Upper lobe of left lung (tissue), 6 donors: ENCODE measurements at regions not wholly inside any gene's neighbourhood (a gene's known extent, or its start where the extent isn't known, plus 50 kb on each side); places are given as distances from the start of the nearest gene placed in this dataset.

Experiments used
- ATAC-seq, 2 donors: fragments of 200-7000 bp; cut with Tn5 transposase; one replicate each; pipeline ENCODE4 v1.9.1; 2022; ENCODE audit warnings: mild to moderate bottlenecking in 2 of 2, moderate library complexity in 2 of 2; ENCODE audit not compliant: low FRiP score in 2 of 2
- DNase-seq, 2 donors: peaks; one replicate each; pipeline ENCODE4 v3.0.0-alpha.2; 2019 to 2020
- H3K27ac ChIP-seq, 4 donors: fragments of 200-600 bp; sonication (generic); one replicate each; pipeline ENCODE4 v1.5.1; 2016 to 2019
- H3K27me3 ChIP-seq, 4 donors: fragments of 200-600 bp; sonication (generic); one replicate each; pipeline ENCODE4 v1.5.1; 2017 to 2019
- H3K36me3 ChIP-seq, 4 donors: fragments of 200-600 bp; sonication (generic); one replicate each; pipeline ENCODE4 v1.5.1; 2016 to 2019
- H3K4me1 ChIP-seq, 4 donors: fragments of 200-600 bp; sonication (generic); one replicate each; pipeline ENCODE4 v1.5.1; 2018 to 2019
- H3K4me3 ChIP-seq, 4 donors: fragments of 200-600 bp; sonication (generic); one replicate each; pipeline ENCODE4 v1.5.1; 2017 to 2019; ENCODE audit warnings: mild to moderate bottlenecking in 2 of 4, moderate library complexity in 1 of 4
- H3K9me3 ChIP-seq, 4 donors: fragments of 200-600 bp; sonication (generic); one replicate each; pipeline ENCODE4 v1.5.1; 2018 to 2019
- EP300 ChIP-seq, 4 donors: sonication (generic); formaldehyde crosslinking; IDR thresholded peaks; one replicate each; pipeline ENCODE4 v1.5.1; 2017; ENCODE audit warnings: antibody characterized with exemption in 4 of 4, control low read depth in 2 of 4
- POLR2A ChIP-seq, 4 donors: fragments of 450-650 bp; IDR thresholded peaks; one replicate each; pipeline ENCODE4 v1.5.1; 2016 to 2017; ENCODE audit warnings: antibody characterized with exemption in 4 of 4, mild to moderate bottlenecking in 2 of 4
- POLR2AphosphoS5 ChIP-seq, 2 donors: sonication (generic); formaldehyde crosslinking; IDR thresholded peaks; one replicate each; pipeline ENCODE4 v1.5.1; 2017; ENCODE audit warnings: antibody characterized with exemption in 2 of 2
- WGBS, 2 donors: methylation state at CpG; one replicate each; pipeline ENCODE4 v1.1.5; 2017 to 2018; 5-methylcytosine and 5-hydroxymethylcytosine counted together
- TF ChIP-seq, protein P1 (sequence below), 6 experiments: fragments of 450-650 bp in 4 of 6; fragments of 200-600 bp in 2 of 6; sonication (generic) in 2 of 6; IDR thresholded peaks; one replicate each; pipeline ENCODE4 v1.5.1; 2016 to 2019; ENCODE audit warnings: antibody characterized with exemption in 6 of 6
- donor health status: DM: no; HTN: no; CAD: no; lungs with moderate emphysema.
- donor health status: DM: no; HTN: yes; CAD: no; lungs with severe emphysema.

DNA sequence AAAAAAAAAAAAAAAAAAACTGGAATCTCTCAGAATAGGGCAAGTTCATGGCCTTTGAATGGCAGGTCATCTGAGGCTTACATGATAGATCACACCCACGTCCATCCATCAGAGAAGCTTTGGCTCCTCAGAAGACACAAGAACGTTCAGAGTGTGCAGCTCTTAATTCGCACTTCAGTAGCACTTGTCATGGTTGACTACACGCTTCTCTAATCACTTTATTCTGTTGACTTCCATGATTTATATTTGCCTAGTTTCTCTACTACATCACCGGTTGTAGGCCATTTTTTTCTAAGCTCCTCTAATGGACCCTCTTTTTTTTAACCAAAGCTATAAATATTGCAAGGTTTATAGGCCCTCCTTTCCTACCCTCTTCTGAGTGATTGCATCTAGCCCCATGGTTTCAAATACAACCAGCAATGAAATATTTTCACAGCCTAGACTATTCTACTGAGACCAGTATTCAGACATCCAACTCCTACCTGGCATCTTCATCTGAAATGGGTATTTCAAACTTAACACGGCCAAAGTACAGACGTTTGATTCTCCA is 305.4 kb upstream of the CELF2 start:
- TF ChIP-seq POLR2A (IDR thresholded peaks at IDR 0.05) = no peak
- TF ChIP-seq POLR2AphosphoS5 (IDR thresholded peaks at IDR 0.05) = no peak
- TF ChIP-seq, protein P1, sequence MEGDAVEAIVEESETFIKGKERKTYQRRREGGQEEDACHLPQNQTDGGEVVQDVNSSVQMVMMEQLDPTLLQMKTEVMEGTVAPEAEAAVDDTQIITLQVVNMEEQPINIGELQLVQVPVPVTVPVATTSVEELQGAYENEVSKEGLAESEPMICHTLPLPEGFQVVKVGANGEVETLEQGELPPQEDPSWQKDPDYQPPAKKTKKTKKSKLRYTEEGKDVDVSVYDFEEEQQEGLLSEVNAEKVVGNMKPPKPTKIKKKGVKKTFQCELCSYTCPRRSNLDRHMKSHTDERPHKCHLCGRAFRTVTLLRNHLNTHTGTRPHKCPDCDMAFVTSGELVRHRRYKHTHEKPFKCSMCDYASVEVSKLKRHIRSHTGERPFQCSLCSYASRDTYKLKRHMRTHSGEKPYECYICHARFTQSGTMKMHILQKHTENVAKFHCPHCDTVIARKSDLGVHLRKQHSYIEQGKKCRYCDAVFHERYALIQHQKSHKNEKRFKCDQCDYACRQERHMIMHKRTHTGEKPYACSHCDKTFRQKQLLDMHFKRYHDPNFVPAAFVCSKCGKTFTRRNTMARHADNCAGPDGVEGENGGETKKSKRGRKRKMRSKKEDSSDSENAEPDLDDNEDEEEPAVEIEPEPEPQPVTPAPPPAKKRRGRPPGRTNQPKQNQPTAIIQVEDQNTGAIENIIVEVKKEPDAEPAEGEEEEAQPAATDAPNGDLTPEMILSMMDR (IDR thresholded peaks at IDR 0.05) = no peak
- TF ChIP-seq EP300 (IDR thresholded peaks at IDR 0.05) = no peak
- no peak overlapping the region for H3K27ac ChIP-seq
- 84 to 87% methylated on average over 7 of the region's 7 CpGs for WGBS, 2 donors

DNA sequence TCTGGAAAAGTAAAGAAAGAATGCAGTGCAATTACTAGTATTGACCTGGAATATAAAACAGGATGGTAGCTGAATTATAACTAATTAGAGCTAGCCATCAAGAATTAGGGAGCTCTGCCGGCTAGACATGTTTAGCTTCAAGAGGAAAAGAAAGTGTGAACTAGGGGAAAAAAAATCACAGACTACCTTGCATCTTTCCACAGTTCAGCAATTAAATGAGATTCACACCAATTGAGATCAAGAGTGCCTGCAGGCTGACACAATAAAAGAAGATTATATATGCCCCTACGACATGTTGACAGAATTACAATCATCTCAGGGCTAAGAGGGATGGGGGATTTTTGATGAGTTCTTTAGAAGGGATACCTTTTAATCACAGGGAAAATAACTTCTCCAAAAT is 303.3 kb upstream of the CELF2 start:
- Histone ChIP-seq H3K9me3 (no peaks in the 10 kb centered on the region), H3K4me1 (no peaks in the 10 kb centered on the region), H3K36me3 (no peaks in the 10 kb centered on the region), H3K27me3 (no peaks in the 10 kb centered on the region), H3K27ac (no peak overlapping the region), H3K4me3 (no peak overlapping the region)
- TF ChIP-seq EP300 (IDR thresholded peaks at IDR 0.05) = no peak
- TF ChIP-seq POLR2AphosphoS5 (IDR thresholded peaks at IDR 0.05) = no peak
- TF ChIP-seq POLR2A (IDR thresholded peaks at IDR 0.05) = no peak
- TF ChIP-seq, protein P1 (IDR thresholded peaks at IDR 0.05) = no peak
- ATAC-seq = no peak
- no peak for DNase-seq
- WGBS, 2 donors = 86 to 91% methylated on average over 2 of the region's 2 CpGs

More for the DNA sequence above, 305.4 kb upstream of the CELF2 start:
- Histone ChIP-seq H3K4me1 (no peaks in the 10 kb centered on the region), H3K9me3 (no peaks in the 10 kb centered on the region), H3K36me3 (no peaks in the 10 kb centered on the region), H3K4me3 (no peak overlapping the region), H3K27me3 (no peaks in the 10 kb centered on the region)
- ATAC-seq (no peak), DNase-seq (no peak)

DNA sequence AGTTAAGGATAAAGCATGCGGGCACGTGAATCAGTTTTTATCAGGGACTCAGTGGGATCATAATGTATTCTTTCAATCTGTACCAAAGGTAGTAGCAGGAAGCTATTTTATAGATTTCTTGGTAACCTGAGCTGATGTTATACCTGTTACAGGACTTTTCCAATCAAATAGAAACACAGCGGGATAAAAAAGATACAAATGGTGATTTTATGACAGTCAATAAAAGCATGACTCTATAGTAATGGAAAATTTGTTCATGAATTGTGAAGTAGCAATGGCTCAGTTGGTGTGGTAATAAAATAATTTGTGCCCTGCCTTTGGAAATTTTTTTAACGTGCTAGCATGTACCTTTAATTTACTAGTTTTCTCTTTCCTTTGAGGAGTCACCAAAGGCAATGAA is 300.7 kb upstream of the CELF2 start:
- TF ChIP-seq POLR2AphosphoS5 (IDR thresholded peaks at IDR 0.05) (no peak), EP300 (IDR thresholded peaks at IDR 0.05) (no peak), POLR2A (IDR thresholded peaks at IDR 0.05) (no peak)
- TF ChIP-seq, protein P1 (IDR thresholded peaks at IDR 0.05) = no peak
- H3K27ac ChIP-seq = no peak overlapping the region
- no peak overlapping the region for H3K4me3 ChIP-seq
- no peaks in the 10 kb centered on the region for H3K36me3 ChIP-seq
- no peak for ATAC-seq
- WGBS, 2 donors = 93 to 94% methylated on average over 4 of the region's 4 CpGs
- H3K4me1 ChIP-seq = no peaks in the 10 kb centered on the region
- DNase-seq = no peak
- H3K9me3 ChIP-seq = no peaks in the 10 kb centered on the region
- H3K27me3 ChIP-seq = no peaks in the 10 kb centered on the region

DNA sequence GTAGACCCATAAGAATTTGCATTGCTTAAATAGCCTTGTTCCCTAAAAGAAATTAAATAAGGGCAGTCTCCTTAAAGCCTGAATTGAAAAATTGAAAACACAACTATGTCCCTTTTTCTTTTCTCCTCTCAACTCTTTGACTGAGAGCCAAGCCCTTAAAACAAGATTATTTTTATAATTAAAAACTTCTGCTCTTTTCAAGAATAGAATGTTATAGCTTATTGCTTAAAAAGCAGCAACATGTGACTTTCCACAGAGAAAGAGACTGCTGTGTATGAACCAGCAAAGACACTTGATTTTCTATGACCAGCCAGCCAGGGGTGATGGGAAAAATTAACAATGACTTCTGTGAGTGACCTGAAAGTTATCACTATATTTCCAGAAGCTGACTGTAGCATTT is 295.2 kb upstream of the CELF2 start:
- H3K36me3 ChIP-seq = no peaks in the 10 kb centered on the region
- H3K4me1 ChIP-seq = no peaks in the 10 kb centered on the region
- H3K27me3 ChIP-seq = no peaks in the 10 kb centered on the region
- TF ChIP-seq POLR2A (IDR thresholded peaks at IDR 0.05) (no peak), POLR2AphosphoS5 (IDR thresholded peaks at IDR 0.05) (no peak), EP300 (IDR thresholded peaks at IDR 0.05) (no peak)
- TF ChIP-seq, protein P1 (IDR thresholded peaks at IDR 0.05) = no peak
- H3K27ac ChIP-seq = no peak overlapping the region
- H3K4me3 ChIP-seq = no peak overlapping the region
- DNase-seq (no peak), ATAC-seq (no peak)
- H3K9me3 ChIP-seq = no peaks in the 10 kb centered on the region

DNA sequence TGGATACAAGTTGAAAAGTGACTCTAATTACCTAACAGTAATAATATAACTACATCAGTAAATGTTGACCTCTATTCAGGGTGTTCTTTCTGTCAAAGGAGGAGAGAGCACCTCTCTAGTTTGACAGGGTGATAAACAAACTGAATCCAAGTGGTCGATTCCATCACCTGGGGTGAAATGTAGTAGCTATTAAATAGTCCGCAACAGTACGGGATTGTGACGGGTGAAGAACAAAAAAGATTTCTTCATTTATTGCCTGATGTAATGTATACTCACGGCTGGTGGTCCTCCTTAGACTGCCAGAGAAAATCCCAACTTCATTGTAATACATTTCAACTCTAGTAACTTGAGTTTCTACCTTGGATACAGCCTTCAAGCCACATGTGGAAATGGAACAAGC is 292.5 kb upstream of the CELF2 start:
- H3K4me3 ChIP-seq = no peak overlapping the region
- H3K27me3 ChIP-seq = no peaks in the 10 kb centered on the region
- no peaks in the 10 kb centered on the region for H3K36me3 ChIP-seq
- 85 to 89% methylated on average over 5 of the region's 5 CpGs for WGBS, 2 donors
- ATAC-seq (no peak), DNase-seq (no peak)
- H3K27ac ChIP-seq = no peak overlapping the region
- H3K9me3 ChIP-seq = no peaks in the 10 kb centered on the region
- H3K4me1 ChIP-seq = no peaks in the 10 kb centered on the region
- TF ChIP-seq POLR2AphosphoS5 (IDR thresholded peaks at IDR 0.05) (no peak), EP300 (IDR thresholded peaks at IDR 0.05) (no peak), POLR2A (IDR thresholded peaks at IDR 0.05) (no peak)
- TF ChIP-seq, protein P1 (IDR thresholded peaks at IDR 0.05) = no peak
